ENCODE measurements at regions not wholly inside any gene's neighbourhood (a gene's known extent, or its start where the extent isn't known, plus 50 kb on each side); places are given as distances from the start of the nearest gene placed in this dataset.
"Not testable (repeated sequence)": the region's sequence is repeated elsewhere in the genome, so short reads cannot be mapped to it uniquely, and the experiment has no call there.

DNA sequence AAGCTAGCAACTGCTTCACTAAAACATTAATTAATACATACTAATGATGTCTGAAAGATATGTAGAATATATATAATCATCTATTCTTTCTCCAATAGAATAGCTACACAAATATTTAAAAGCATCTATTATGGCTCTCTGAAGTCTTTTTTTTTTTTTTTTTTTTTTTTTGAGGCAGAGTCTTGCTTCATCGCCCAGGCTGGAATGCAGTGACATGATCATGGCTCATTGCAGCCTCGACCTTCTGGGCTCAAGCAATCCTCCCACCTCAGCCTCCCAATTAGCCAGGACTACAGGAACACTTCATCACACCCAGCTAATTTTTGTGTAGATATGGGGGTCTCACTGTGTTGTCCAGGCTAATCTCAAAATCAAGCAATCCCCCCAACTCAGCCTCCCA lies 120.4 kb upstream of the KYNU start:
- no peak for DNase-seq (ENCODE audit: low spot score)

GRCh38 chr2:142756430-142756829 lies 121.0 kb upstream of the KYNU start:
- no peak for DNase-seq (ENCODE audit: low spot score)

DNA sequence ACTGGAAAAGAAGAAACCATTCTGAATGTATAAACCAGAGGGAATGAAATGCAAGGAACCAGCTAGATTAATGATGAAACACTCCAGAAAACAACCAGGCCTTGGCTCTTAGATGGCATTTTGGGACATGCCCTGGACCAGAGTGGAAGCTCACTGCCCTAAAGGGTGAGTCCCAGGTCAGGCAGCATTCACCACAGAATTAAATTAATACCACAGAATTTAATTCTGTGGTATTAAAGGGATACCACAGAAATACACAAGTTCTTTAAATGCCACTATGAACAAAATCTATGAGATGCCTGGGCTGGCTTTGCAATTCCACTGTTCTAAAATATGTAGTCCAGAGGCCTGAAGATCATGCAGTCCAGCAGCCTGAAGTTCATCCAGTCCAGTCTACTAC lies 122.3 kb upstream of the KYNU start:
- no peak for DNase-seq (ENCODE audit: low spot score)

DNA sequence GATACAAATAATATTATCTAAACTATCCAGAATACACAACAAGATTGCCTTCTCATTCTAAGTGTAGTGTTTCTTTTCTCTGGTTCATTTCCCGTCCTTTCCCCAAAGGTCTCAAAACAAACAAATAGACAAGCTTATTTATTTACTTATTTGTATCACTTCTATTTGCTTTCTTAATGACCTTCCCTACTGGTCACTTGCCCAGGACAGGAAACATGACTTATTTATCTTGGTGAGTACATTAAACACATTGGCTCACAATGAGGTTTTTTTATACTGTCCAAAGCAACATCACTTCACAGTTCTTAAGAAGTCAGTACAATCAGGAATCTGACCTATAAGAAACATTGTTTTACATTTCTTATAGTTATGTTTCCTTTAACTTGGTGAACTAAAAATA lies 123.3 kb upstream of the KYNU start:
- DNase-seq (ENCODE audit: low spot score), result no peak

DNA sequence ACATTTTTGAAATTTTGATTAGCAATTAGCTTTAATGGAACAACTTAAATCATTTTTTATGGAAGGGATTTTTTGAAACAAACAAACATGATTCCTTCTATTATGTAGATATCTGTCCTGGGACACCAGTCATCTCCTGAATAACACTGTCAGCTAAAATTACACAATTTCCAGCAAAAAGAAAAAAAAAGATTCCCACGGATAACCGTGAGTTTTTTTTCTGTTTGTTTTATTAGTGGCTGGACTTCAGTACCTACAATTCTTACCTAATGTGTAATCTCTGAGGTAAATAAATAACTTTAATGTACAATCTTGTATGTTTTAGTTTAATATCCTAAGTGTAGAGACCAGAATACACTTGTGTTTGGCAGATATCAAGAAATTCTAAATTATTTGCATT lies 126.6 kb upstream of the KYNU start:
- DNase-seq (ENCODE audit: low spot score), result no peak

GRCh38 chr2:142748559-142749099 lies 128.8 kb upstream of the KYNU start:
- DNase-seq (ENCODE audit: low spot score), result no peak

- no peak for DNase-seq (ENCODE audit: low spot score)
Measured at GRCh38 chr2:142745691-142746090, 131.8 kb upstream of the KYNU start.

DNA sequence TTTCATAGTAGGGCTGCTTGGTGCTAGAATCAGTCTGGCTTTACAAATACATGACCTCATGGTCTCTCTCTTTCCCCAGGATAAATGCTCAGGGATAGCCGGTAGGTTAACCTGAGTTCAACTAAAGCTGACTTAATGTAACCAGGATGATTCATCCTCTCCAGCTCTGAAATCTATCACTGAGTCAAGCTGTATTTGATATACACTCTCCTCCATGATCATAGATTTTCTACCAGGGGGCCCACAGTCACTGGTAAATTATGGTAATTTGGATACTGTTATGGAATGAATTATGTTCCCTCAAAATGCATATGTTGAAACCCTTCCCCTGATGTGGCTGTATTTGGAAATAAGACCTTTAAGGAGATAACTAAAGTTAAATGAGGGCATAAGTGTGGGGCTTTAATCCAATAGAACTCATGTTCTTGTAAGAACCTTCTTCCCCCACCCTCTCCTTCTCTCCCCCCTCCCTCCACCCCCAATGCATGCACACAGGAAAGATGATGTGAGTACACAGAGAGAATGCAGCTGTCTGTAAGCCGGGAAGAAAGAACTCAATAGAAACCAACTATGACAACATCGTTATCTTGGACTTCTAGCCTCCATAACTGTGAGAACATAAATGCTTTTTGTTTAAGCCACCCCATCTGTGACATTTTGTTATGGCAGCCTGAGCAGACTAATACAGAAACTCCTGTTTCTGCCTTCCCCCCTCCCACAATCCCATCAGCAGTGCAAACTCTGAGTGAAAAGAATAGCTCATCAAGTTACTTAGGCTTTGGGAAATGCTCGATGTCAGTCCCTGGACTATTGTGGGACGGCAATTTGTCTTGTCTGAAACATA lies 134.9 kb upstream of the KYNU start:
- DNase-seq (ENCODE audit: low spot score), result no peak

GRCh38 chr2:142741764-142742269 lies 135.6 kb upstream of the KYNU start:
- DNase-seq (ENCODE audit: low spot score), result no peak

GRCh38 chr2:142734770-142735169 lies 142.7 kb upstream of the KYNU start:
- no peak for DNase-seq (ENCODE audit: low spot score)

GRCh38 chr2:142734231-142734630 lies 143.2 kb upstream of the KYNU start:
- no peak for DNase-seq (ENCODE audit: low spot score)

- not testable (repeated sequence) for DNase-seq (ENCODE audit: low spot score)
Measured at GRCh38 chr2:142729814-142730213, 147.7 kb upstream of the KYNU start.

DNA sequence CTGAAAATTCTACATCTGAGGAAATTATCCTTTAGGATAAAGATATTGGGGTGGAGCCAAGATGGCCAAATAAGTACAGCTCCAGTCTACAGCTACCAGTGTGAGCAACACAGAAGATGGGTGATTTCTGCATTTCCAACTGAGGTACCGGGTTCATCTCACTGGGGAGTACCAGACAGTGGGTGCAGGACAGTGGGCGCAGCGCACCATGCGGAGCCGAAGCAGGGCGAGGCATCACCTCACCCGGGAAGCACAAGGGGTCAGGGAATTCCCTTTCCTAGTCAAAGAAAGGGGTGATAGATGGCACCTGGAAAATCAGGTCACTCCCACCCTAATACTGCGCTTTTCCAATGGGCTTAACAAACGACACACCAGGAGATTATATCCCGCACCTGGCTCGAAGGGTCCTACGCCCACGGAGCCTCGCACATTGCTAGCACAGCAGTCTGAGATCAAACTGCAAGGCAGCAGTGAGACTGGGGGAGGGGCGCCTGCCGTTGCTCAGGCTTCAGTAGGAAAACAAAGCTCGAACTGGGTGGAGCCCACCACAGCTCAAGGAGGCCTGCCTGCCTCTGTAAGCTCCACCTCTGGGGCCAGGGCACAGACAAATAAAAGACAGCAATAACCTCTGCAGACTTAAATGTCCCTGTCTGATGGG lies 149.5 kb upstream of the KYNU start:
- DNase-seq (ENCODE audit: low spot score), result not testable (repeated sequence)

- no peak for DNase-seq (ENCODE audit: low spot score)
Measured at GRCh38 chr2:142725386-142725785, 152.1 kb upstream of the KYNU start.

GRCh38 chr2:142724713-142725349 lies 152.6 kb upstream of the KYNU start:
- DNase-seq (ENCODE audit: low spot score), result no peak

- no peak for DNase-seq (ENCODE audit: low spot score)
Measured at GRCh38 chr2:142724186-142724585, 153.3 kb upstream of the KYNU start.

- no peak for DNase-seq (ENCODE audit: low spot score)
Measured at GRCh38 chr2:142723236-142723635, 154.2 kb upstream of the KYNU start.

DNA sequence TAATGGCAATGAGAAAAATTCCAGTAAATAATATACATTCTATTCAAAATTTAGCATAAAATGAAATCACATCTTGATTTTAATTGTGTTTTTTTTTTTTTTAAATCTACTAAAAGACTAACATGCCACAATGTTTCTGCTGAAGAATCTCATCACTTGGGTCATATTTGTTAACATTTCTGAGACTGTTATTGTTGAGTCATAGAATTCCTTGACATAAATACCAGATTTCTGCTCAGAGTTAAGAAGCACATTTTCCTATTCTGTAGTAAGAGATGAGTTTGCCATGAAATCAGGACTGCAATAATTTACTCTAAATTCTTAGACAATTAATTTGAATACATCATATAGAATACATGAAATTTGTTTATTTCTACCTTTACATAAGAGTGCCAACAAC lies 154.9 kb upstream of the KYNU start:
- DNase-seq (ENCODE audit: low spot score), result no peak

- DNase-seq (ENCODE audit: low spot score), result no peak
Measured at GRCh38 chr2:142722086-142722485, 155.4 kb upstream of the KYNU start.

GRCh38 chr2:142721015-142721414 lies 156.4 kb upstream of the KYNU start:
- no peak for DNase-seq (ENCODE audit: low spot score)

GRCh38 chr2:142718576-142719155 lies 158.8 kb upstream of the KYNU start:
- DNase-seq (ENCODE audit: low spot score), result no peak
